Heart left ventricle (tissue), 13 donors: ENCODE measurements at regions not wholly inside any gene's neighbourhood (a gene's known extent, or its start where the extent isn't known, plus 50 kb on each side); places are given as distances from the start of the nearest gene placed in this dataset.

Source experiments
- CTCF ChIP-seq, 12 donors: fragments of 200-600 bp; sonication (generic) in 4 of 12; IDR thresholded peaks; one replicate each; pipeline versions ENCODE4 v1.5.0 to v1.8.0; 2018 to 2022; ENCODE audit warnings: antibody characterized with exemption in 12 of 12, mild to moderate bottlenecking in 5 of 12
- POLR2A ChIP-seq, 2 donors: fragments of 450-650 bp; IDR thresholded peaks; one replicate each; pipeline ENCODE4 v1.6.1; 2017; ENCODE audit warnings: antibody characterized with exemption in 2 of 2, mild to moderate bottlenecking in 2 of 2, moderate library complexity in 2 of 2
- donor health status: ischemic (EF 13 %, LVEDD 7.1; RV severe dilation, severe dysfunction).
- donor health status: DM: no; HTN: yes; CAD: no.
- donor health status: DM: no; HTN: no; CAD: no.
- donor health status: ischemic (EF 25% LVEDD 6.9; RV normal size, moderate dysfunction).
- donor health status: ischemic (EF 25% LVEDD 5.7; RV mildly dilated, moderate dysfunction).
- donor health status: ischemic (EF 35%, LVEDD 5.7; RV mildly dilated, moderate dysfunction).
- donor health status: nonischemic (EF 11% LVEDD 7.7; RV severe dilation, severe dysfunction).
- donor health status: DM: yes; HTN: yes; CAD: no.
- donor health status: PGD.
- donor health status: ischemic (EF 29% LVEDD 5.4; RV normal size, mild dysfunction).
- donor health status: nonischemic (EF 23%, LVEDD 6.1; RV moderate dilation, normal function).

GRCh38 chr2:65922794-65923193, 490.4 kb upstream of the SPRED2 start:
- TF ChIP-seq POLR2A (IDR thresholded peaks at IDR 0.05) = no peak
- TF ChIP-seq CTCF (IDR thresholded peaks at IDR 0.05) = no peak
